HG03025 (cell line): ENCODE measurements at regions not wholly inside any gene's neighbourhood (a gene's known extent, or its start where the extent isn't known, plus 50 kb on each side); places are given as distances from the start of the nearest gene placed in this dataset.

Source experiments
- ATAC-seq: cut with Tn5 transposase; IDR thresholded peaks from one replicate; pipeline ENCODE4 v1.9.1; 2021; ENCODE audit warnings: mild to moderate bottlenecking, moderate library complexity; ENCODE audit not compliant: unreplicated experiment, low FRiP score

- ATAC-seq: no peak
These were observed 109.3 kb upstream of the FZD8 start for GRCh38 chr10:35751347-35751746.

DNA sequence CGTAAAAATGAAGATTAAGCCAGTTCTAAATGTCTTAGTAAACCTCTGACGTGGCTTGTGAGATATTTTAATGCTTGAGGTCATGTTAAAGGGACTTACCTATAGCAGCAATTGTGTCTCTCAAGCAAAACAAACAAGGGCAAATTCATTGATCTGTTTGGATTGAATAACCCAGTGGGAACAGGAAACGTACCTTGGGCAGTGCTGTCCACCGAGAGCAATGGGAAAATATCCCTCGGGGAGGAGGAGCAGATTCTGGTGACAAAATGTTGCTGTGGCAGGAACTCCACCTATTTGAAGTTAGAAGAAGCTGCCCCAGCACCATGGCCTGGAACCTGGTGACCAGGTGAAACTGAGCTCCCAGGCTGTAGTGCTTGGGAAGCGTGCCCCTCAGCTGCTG lies 107.1 kb upstream of the FZD8 start:
- no peak for ATAC-seq

DNA sequence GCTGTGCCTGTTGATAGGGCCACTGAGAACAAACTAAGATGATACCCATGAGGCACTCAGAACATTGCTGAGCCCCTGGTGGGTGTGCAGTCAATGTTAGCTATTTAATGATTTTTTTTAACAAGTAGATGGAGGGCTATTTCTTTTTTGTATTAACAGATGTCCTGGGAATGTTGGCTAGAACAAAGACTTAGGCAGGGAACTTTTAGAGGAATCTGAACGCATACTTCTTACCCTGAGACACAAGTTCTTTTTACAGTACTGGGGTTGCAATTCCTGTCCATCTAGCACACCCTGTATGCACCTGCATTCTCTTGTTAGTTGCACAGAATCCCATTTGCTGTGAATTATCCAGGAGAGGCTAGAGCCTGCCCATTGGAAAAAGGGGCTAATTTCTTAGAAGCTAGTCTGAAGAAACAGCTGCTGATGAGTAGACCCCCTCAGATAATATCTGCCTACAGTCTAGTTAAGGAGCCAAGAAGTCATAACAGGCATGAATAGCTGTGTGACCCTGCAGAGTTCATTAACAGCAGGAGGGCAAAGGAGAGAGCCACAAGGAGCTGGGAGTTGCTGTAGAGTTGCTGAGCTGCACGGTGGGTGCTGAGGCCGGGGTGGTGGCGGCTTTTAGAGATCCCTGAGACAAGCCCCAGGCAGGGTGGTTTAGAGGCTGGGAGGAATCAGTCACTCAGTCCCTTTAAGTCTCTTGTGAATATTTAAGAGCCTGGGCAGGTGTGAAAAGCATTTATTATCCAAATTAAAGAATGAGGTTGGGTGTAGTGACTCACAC lies 103.7 kb upstream of the FZD8 start:
- no peak for ATAC-seq

DNA sequence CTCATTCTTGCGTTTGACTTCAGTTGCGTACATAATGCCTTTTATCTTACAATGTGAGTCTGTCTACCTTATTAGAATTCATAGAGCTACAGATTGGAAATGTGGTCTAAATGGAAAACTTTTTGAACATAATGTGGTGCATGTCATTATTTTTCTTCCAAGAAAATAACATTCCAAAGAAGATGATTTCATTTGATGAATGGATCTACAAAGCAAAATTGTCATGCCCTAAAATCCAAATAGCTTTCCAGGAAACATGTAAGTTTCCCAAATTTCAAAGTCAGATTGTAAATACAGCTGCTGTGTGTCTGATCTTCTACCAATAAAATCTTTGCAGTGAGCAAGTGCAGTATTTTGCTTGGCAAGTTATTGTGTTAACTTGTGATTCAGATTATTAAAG lies 101.8 kb upstream of the FZD8 start:
- ATAC-seq: no peak

DNA sequence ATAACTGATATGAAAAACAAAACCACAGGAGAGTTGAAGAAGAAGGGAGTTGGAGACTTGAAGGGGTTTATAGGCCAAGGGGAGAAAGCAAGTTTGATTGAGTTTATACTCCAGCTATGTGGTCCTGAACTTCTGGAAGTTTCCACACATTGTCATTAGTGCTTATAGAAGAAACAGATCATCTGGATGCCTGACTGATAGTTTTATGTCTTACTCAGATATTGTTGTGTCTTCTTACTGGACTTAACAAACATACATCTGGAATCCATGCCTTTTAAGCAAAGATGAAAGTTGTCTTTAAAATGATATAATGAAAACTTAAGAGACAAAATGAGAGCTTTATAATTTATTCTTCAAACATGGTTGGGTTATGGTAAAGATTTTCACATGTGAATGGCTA lies 101.3 kb upstream of the FZD8 start:
- ATAC-seq: no peak

DNA sequence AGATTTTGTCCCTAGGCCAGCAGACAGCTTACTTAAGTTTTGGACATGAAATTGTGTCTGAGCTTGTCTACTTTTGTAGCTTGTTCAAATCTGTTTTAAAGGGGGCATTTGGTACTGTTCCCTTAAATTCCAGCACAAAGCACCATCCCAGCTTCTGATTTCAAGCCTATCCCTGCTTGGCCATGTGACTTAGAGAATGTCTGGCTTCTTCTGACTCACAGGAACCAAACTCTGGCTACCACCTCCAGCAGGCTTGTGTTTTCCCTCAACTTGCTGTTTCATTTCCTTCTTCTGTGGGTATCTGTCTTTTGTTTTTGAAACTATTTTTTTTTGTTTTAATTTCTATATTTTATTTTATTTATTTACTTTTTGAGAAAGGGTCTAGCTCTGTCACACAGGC lies 97.9 kb upstream of the FZD8 start:
- ATAC-seq: no peak

DNA sequence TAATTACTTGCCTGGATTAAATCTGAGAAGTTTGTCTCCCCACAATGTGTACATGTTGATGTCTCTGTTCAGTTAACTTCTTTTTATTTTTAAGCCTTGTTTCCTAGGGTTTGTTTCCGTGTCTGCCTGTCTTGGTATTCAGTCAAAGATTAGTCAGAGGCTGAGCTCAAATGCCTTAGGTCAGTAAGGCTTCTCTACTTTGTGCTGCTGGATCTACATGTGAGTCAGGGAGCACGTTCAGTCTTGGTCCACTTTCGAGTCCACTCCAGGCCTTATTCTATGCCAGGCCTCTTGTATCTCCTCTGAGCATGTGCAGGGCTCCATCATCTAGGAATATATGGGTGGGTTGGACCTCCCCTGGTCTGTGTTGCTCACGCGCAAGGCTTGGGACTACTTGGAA lies 93.3 kb upstream of the FZD8 start:
- no peak for ATAC-seq

GRCh38 chr10:35731828-35732227 lies 89.7 kb upstream of the FZD8 start:
- ATAC-seq: no peak

DNA sequence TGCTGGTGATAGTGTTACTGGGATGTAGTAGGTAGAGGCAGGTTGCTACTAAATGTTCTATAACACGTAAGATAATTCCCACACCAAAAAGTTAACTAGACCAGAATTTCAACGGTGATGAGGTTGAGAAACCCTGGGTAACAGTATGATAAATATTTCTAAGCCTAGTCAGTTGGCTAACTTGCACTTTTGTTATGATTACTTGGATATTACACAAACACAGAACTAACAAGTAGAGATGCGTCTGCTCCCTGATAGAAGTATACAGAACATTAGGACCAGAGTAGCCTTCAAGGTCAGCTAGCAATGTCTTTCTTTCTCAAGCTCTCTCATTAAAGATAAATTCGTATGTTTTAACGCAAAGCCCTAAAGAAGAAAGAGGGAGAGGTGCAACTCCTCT lies 86.2 kb upstream of the FZD8 start:
- ATAC-seq: no peak

GRCh38 chr10:35726846-35727245 lies 84.8 kb upstream of the FZD8 start:
- no peak for ATAC-seq

DNA sequence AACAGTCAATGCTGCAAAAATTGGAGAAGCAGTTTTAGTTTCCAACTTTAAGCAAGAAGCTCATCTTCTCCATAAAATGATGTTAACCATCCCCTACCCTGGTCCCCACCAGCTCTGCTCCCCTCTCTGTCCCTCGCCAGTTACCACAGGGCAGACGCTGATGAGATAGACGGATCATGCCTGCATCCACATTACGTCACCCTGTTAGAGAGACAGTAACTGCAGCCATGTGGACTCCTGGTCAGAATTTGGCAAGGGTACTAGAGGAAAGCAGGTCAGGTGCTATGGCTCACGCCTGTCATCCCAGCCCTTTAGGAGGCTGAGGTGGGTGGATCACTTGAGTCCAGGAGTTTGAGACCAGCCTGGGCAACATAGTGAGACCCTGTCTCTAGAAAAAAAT lies 81.9 kb upstream of the FZD8 start:
- ATAC-seq: no peak

DNA sequence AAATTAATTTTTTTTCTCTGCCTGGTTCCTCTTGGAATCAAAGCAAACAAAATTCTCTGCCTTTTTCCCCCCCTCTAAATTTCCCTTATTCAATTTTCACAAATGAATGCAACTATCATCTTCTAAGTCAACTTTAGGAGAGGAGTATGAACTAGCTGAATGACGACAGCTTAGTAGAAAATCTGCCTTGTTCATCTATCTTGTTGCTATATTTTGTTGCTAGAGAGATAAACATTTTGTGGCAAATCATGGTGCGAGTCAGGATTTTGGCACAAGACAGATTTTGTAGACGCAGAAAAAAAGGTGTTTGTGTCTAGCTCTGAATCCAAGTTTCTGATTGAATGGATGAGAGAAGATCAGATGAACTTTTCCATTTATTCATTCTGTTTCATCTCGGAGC lies 81.0 kb upstream of the FZD8 start:
- ATAC-seq: no peak

DNA sequence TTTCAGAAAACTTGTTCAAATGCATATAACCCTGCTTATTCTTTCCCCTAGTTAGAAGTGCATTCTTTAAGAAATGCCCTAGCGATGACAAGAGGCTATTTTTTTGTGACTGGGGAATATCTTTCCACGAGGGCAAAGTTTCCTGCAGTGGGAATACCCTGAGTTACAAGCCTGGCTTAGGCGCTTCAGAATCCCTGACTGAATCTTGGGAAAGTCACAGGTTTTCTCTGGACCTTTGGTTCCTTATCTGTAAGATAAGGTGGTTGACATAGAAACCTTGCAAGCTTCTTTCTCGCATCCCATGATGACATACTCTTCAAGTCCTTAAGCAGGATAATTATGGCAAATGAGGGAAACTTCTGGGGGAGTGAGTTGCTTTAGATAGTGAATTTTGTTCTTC lies 80.5 kb upstream of the FZD8 start:
- no peak for ATAC-seq

DNA sequence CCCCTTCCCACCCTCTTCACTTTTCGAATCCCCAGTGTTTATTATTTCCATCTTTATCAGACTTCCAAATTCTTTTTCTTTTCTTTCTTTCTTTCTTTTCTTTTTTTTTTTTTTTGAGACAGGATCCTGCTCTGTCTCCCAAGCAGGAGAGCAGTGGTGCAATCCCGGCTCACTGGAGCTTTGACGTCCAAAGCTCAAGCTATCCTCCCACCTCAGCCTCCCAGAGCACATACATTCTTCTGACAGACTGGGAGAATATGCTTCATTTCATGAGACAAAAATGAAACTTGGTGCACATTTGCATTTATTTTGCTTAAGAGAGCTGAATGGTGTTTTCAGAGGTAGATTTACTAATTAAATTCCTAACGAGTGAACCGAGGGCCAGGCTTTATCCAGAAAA lies 80.1 kb upstream of the FZD8 start:
- ATAC-seq: no peak

GRCh38 chr10:35720366-35720765 lies 78.3 kb upstream of the FZD8 start:
- no peak for ATAC-seq

- no peak for ATAC-seq
These were observed 74.7 kb upstream of the FZD8 start for GRCh38 chr10:35716776-35717175.

GRCh38 chr10:35712486-35712885 lies 70.4 kb upstream of the FZD8 start:
- ATAC-seq: no peak

GRCh38 chr10:35711615-35712411 lies 69.7 kb upstream of the FZD8 start:
- no peak for ATAC-seq

- no peak for ATAC-seq
These were observed 65.7 kb upstream of the FZD8 start for GRCh38 chr10:35707642-35708425.

- ATAC-seq: no peak
These were observed 64.9 kb upstream of the FZD8 start for GRCh38 chr10:35706959-35707358.

DNA sequence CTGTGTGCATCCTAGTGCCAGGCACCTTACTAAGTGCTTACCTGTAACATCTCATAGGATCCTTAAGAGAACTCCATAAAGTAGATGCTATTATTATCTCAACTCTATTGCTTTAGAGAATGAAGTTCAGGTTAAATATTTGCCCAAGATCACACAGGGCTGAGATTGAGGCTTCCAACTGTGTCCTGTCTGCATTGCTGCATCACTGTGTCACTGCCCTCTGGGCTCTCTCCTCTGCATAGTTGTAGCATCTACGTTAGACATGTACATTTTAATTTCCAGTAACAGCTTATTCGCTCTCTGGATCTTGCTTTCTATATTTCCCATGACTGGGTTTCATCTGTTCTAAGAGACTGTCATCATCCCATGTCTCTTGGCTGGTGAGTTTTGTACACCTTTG lies 63.6 kb upstream of the FZD8 start:
- ATAC-seq: no peak
